Activated CD8-positive, alpha-beta memory T cell treated with anti-CD3 and anti-CD28 coated beads, Interleukin-2, amount 10 ng/mL, durations not matched to agents 7 days and 5 days (primary cell): ENCODE measurements at regions not wholly inside any gene's neighbourhood (a gene's known extent, or its start where the extent isn't known, plus 50 kb on each side); places are given as distances from the start of the nearest gene placed in this dataset.

Source experiments
- ATAC-seq: fragments of 150-1000 bp; cut with Tn5 transposase; one replicate; pipeline ENCODE4 v1.10.0; 2021; ENCODE audit warnings: moderate library complexity
- CTCF ChIA-PET: fragments of 350-600 bp; sonication (Branson Sonifier 250); formaldehyde crosslinking; loops from one replicate; lab custom pipeline; 2021; ENCODE audit warnings: antibody characterized with exemption; lab: Charles Lee
- DNase-seq: peaks from one replicate; pipeline ENCODE4 v3.0.0-alpha.2; 2020
- H3K27ac Mint-ChIP-seq: one replicate; pipeline ENCODE4 v1.8.0; 2021; ENCODE audit warnings: mild to moderate bottlenecking, mixed read lengths
- H3K27me3 Mint-ChIP-seq: one replicate; pipeline ENCODE4 v1.8.0; 2021; ENCODE audit warnings: mixed read lengths
- H3K36me3 Mint-ChIP-seq: one replicate; pipeline ENCODE4 v1.8.0; 2021; ENCODE audit warnings: mild to moderate bottlenecking, mixed read lengths
- H3K4me1 Mint-ChIP-seq: one replicate; pipeline ENCODE4 v1.8.0; 2021; ENCODE audit warnings: mixed read lengths
- H3K4me3 Mint-ChIP-seq: one replicate; pipeline ENCODE4 v1.8.0; 2021; ENCODE audit warnings: mild to moderate bottlenecking, moderate library complexity, mixed read lengths
- H3K9me3 Mint-ChIP-seq: one replicate; pipeline ENCODE4 v1.8.0; 2022; ENCODE audit warnings: low read depth, mixed read lengths

DNA sequence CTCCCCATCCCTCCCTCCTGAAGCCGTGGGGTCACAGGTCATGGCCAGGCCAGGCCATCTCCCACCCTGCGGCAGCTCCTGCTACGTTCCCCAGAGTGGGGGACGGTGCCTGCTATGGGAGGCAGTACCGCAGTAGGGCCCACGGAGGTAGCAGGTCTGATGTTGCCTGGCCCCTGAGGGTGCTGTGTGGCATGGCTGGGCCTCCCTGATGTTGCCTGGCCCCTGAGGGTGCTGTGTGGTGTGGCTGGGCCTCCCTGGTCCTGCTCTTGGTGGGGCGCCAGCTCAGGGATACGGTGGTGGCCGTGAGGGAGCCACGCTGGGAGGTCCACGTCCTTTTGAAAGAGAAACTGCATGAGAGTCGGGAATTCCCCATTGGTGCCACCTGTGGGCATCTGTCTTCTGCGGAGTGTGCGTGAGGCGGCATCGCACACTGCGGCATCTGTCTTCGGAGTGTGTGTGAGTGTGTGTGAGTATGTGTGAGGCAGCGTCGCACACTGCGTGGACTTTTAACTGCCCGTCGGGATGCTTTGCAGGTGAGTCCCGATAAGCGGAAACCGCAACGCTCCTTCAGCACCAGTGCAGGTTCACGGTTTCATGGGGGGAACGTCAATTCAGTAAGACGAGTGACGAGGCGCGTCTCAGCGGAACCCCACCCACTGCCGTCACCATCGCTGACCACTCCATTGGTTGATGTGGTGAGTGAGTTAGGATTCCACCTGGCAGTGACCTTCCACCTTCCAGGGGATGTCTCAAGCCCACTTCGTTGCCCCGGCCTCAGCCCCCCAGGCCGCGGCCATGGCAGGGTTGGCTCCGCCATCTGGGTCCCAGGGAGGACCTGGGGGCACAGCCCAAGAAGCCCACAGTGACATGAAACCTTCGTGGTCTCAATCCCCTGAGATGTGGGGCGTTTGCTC lies 51.2 kb upstream of the CFAP46 start:
- H3K27ac Mint-ChIP-seq: no peak overlapping the region
- no peaks in the 10 kb centered on the region for H3K9me3 Mint-ChIP-seq
- no peak overlapping the region for H3K4me3 Mint-ChIP-seq
- ATAC-seq (no peak), DNase-seq (no peak)
- CTCF ChIA-PET: no interaction called here
- H3K4me1 Mint-ChIP-seq: no peaks in the 10 kb centered on the region
- no peaks in the 10 kb centered on the region for H3K36me3 Mint-ChIP-seq
- H3K27me3 Mint-ChIP-seq: no peaks in the 10 kb centered on the region

DNA sequence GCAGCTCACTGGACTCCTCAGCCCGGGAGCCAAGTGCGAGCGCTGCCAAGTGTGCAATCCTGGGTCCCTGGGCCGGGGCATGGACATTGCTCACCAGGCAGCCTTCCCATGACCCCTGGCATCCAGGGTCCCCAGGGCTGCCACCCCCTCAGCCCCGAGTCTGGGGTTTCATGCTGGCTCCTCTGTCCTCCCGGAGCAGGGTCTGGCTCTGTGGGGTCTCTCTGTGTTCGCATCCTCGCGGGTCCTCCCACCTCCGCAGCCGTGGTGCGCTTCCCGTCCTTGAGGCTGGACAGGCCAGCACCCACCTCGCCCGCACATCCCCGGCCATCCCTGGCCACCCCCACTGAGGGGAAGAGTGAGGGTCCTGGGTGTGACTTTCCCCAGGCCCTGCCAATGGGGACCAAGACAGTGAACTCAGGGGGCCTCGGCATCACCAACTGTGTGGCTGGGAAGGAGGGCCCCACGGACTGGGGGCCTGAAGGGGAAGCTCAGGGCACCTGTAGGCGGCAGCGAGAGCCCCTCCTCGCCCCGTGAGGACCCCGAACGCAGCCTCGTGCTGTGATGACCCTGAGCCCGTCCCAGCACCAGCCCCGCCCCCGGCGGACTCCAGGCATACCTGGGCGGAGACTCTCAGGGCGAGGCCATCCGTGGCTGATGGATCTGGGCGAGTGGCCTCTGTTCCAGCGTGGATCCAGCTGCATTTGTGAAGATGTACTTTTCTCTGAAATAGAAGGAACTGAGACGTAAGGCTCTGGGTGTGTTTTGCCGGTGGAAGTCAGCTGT lies 50.3 kb upstream of the CFAP46 start:
- CTCF ChIA-PET: no interaction called here
- no peaks in the 10 kb centered on the region for H3K4me1 Mint-ChIP-seq
- no peaks in the 10 kb centered on the region for H3K27me3 Mint-ChIP-seq
- H3K4me3 Mint-ChIP-seq: no peak overlapping the region
- no peaks in the 10 kb centered on the region for H3K36me3 Mint-ChIP-seq
- ATAC-seq (no peak), DNase-seq (no peak)
- no peak overlapping the region for H3K27ac Mint-ChIP-seq
- H3K9me3 Mint-ChIP-seq: no peaks in the 10 kb centered on the region
